K562 (cell line): ENCODE measurements at regions not wholly inside any gene's neighbourhood (a gene's known extent, or its start where the extent isn't known, plus 50 kb on each side); places are given as distances from the start of the nearest gene placed in this dataset.

ENCODE experiments used
- ATAC-seq: fragments of 200-7000 bp; cut with Tn5 transposase; 3 replicates; pipeline ENCODE4 v1.9.1; 2020; ENCODE audit warnings: moderate library complexity
- BruUV-seq: library from RNA; stranded (reverse); fragments of 400-500 nt; replicated peaks from 2 replicates; lab custom pipeline; 2021; lab: Mats Ljungman, UMichigan
- CTCF ChIA-PET: fragments of 300-600 bp; formaldehyde crosslinking; extraction: SDS; loops from one replicate; lab custom pipeline; 2021; ENCODE audit warnings: low intra/inter-chr PET ratio; lab: Yijun Ruan, JAX
- POLR2A ChIA-PET: fragments of 300-600, 350-650 bp; sonication (Branson Sonifier 250); formaldehyde crosslinking; extraction: SDS; loops from one replicate; lab custom pipeline; 2021; ENCODE audit warnings: antibody characterized with exemption, inconsistent platforms; lab: Yijun Ruan, JAX
- DNase-seq, 4 experiments: peaks; one replicate each; pipeline versions ENCODE4 v3.0.0 to v3.0.0-alpha.2; 2011 to 2018; ENCODE audit warnings: low spot score in 3 of 4, mixed read lengths in 3 of 4; ENCODE audit errors: extremely low read depth in 1 of 4
- FAIRE-seq: peaks from 2 replicates; lab custom pipeline; 2011; peaks lifted over from hg19 to GRCh38; lab: Jason Lieb, UNC
- H2AFZ ChIP-seq: 2 replicates; pipeline ENCODE4 v1.6.0; 2011; ENCODE audit warnings: low read depth, low read length, control low read depth, inconsistent platforms
- H3K27ac ChIP-seq: fragments of 200-600 bp; 3 replicates; pipeline ENCODE4 v1.8.0; 2011; ENCODE audit warnings: low read depth, mild to moderate bottlenecking, control low read depth, inconsistent platforms, low read length, moderate library complexity, mixed read lengths; ENCODE audit errors: extremely low read depth
- H3K27me3 ChIP-seq, 2 experiments: fragments of 300-600 bp in 1 of 2; 2 replicates in 1 of 2; 3 replicates in 1 of 2; pipeline versions ENCODE4 v1.6.0 to v1.8.0; 2011; ENCODE audit warnings: inconsistent platforms in 2 of 2, low read length in 2 of 2, mild to moderate bottlenecking in 1 of 2, mixed read lengths in 1 of 2, moderate library complexity in 1 of 2; ENCODE audit not compliant: control insufficient read depth in 2 of 2, insufficient read depth in 2 of 2
- H3K36me3 ChIP-seq: fragments of 300-600 bp; 3 replicates; pipeline ENCODE4 v1.8.0; 2011; ENCODE audit warnings: mild to moderate bottlenecking, low read length, inconsistent platforms; ENCODE audit not compliant: control insufficient read depth, insufficient read depth
- H3K4me1 ChIP-seq, 2 experiments: fragments of 200-600 bp in 1 of 2; replicated peaks in 1 of 2; 2 replicates in 1 of 2; 3 replicates in 1 of 2; pipeline versions ENCODE4 v1.5.1 to v1.8.0; 2011; ENCODE audit warnings: inconsistent platforms in 2 of 2, low read length in 2 of 2, mild to moderate bottlenecking in 1 of 2, mixed read lengths in 1 of 2, moderate library complexity in 1 of 2; ENCODE audit not compliant: control insufficient read depth in 2 of 2, insufficient read depth in 2 of 2
- H3K4me2 ChIP-seq: 2 replicates; pipeline ENCODE4 v1.6.1; 2011; ENCODE audit warnings: low read length, control low read depth, inconsistent platforms, mixed read lengths; ENCODE audit not compliant: insufficient read depth
- H3K4me3 ChIP-seq: fragments of 200-600 bp; sonication (generic), shearing (Covaris generic); 2 replicates; pipeline ENCODE4 v1.5.1; 2016; ENCODE audit warnings: control low read depth, inconsistent platforms
- H3K79me2 ChIP-seq: fragments of 200-600 bp; 3 replicates; pipeline ENCODE4 v1.8.0; 2011; ENCODE audit warnings: low read length, inconsistent platforms; ENCODE audit not compliant: control insufficient read depth, insufficient read depth
- H3K9ac ChIP-seq, 2 experiments: 2 replicates each; pipeline versions ENCODE4 v1.6.0 to v1.6.1; 2011; ENCODE audit warnings: low read depth in 2 of 2, low read length in 2 of 2, control low read depth in 1 of 2, inconsistent platforms in 1 of 2, mild to moderate bottlenecking in 1 of 2, mixed read lengths in 1 of 2; ENCODE audit not compliant: insufficient read depth in 1 of 2
- H3K9me1 ChIP-seq: one replicate; pipeline ENCODE4 v1.6.0; 2011; ENCODE audit warnings: inconsistent platforms, mild to moderate bottlenecking, low read length, moderate library complexity; ENCODE audit not compliant: control insufficient read depth, insufficient read depth
- H3K9me3 ChIP-seq: replicated peaks from 2 replicates; pipeline ENCODE4 v1.5.1; 2011; ENCODE audit warnings: low read depth, low read length, inconsistent platforms; ENCODE audit not compliant: control insufficient read depth, insufficient read depth
- H4K20me1 ChIP-seq: replicated peaks from 2 replicates; pipeline ENCODE4 v1.6.1; 2011; ENCODE audit warnings: low read length, inconsistent platforms, mixed read lengths; ENCODE audit not compliant: control insufficient read depth, insufficient read depth
- FOXJ2 ChIP-seq: fragments of 200-800 bp; sonication (Bioruptor generic); IDR thresholded peaks from 2 replicates; pipeline ENCODE4 v1.6.1; 2016; ENCODE audit warnings: missing genetic modification characterization, missing compliant biosample characterization
- MEIS2 ChIP-seq: fragments of 450-650 bp; IDR thresholded peaks from 2 replicates; pipeline ENCODE4 v1.6.1; 2014; ENCODE audit warnings: mild to moderate bottlenecking; ENCODE audit not compliant: partially characterized antibody
- MYC ChIP-seq, 2 experiments: fragments of 250-450 bp in 1 of 2; sonication (Bioruptor Pico) in 1 of 2; IDR thresholded peaks; 2 replicates each; pipeline versions ENCODE4 v1.5.1 to v1.6.1; 2012 to 2021; ENCODE audit warnings: low read depth in 2 of 2, borderline replicate concordance in 1 of 2, improper control_type of control experiment in 1 of 2, low read length in 1 of 2, mild to moderate bottlenecking in 1 of 2, moderate library complexity in 1 of 2
- NCOA2 ChIP-seq, 2 experiments: fragments of 450-650 bp; IDR thresholded peaks; 2 replicates each; pipeline ENCODE4 v1.6.1; 2018; ENCODE audit warnings: mild to moderate bottlenecking in 2 of 2, moderate library complexity in 1 of 2; ENCODE audit not compliant: partially characterized antibody in 2 of 2
- NRF1 ChIP-seq, 2 experiments: fragments of 450-650 bp; IDR thresholded peaks in 1 of 2; conservative IDR thresholded peaks in 1 of 2; 2 replicates each; pipeline ENCODE4 v1.6.1; 2014; ENCODE audit warnings: mild to moderate bottlenecking in 2 of 2
- POLR2A ChIP-seq: fragments of 450-650 bp; conservative IDR thresholded peaks from 2 replicates; pipeline ENCODE4 v1.6.1; 2016
- POLR2H ChIP-seq: IDR thresholded peaks from 2 replicates; pipeline ENCODE4 v1.6.1; 2016; ENCODE audit warnings: missing genetic modification characterization, low read depth, mild to moderate bottlenecking, control low read depth, missing compliant biosample characterization, moderate library complexity
- SLC30A9 ChIP-seq: fragments of 250-450 bp; sonication (Bioruptor Pico); IDR thresholded peaks from 2 replicates; pipeline ENCODE4 v1.8.0; 2022; ENCODE audit warnings: mild to moderate bottlenecking, moderate library complexity
- SUPT5H ChIP-seq: fragments of 450-650 bp; IDR thresholded peaks from 2 replicates; pipeline ENCODE4 v1.6.1; 2016
- TBP ChIP-seq: optimal IDR thresholded peaks from 2 replicates; pipeline ENCODE3; 2011; ENCODE audit warnings: low read depth, low read length, improper control_type of control experiment
- TEAD1 ChIP-seq, 2 experiments: fragments of 450-650 bp in 1 of 2; sonication (generic) in 1 of 2; formaldehyde crosslinking; IDR thresholded peaks; 2 replicates each; pipeline versions ENCODE4 v1.4.0 to v1.8.0; 2020 to 2022; ENCODE audit warnings: mild to moderate bottlenecking in 2 of 2, missing genetic modification reagents in 1 of 2
- whole genome bisulfite sequencing: fragments of 100-300 bp; shearing (Covaris generic); methylation state at CpG from one replicate; pipeline ENCODE4 v1.1.6; 2016; ENCODE audit warnings: low coverage, mixed read lengths; ENCODE audit not compliant: insufficient coverage; ENCODE audit errors: missing lambda C conversion rate; 5-methylcytosine and 5-hydroxymethylcytosine counted together
- in situ Hi-C: fragments of 300-500 bp; cut with MboI; formaldehyde crosslinking; loops from 4 replicates; pipeline ENCODE4 v1.15.0; 2018; ENCODE audit warnings: inconsistent platforms, mixed read lengths
- intact Hi-C: fragments of 100-400 bp; cut with micrococcal nuclease; formaldehyde crosslinking; loops from 2 replicates; pipeline ENCODE4 v1.14.2; 2022
- TF ChIP-seq, protein P1 (sequence below), 2 experiments: fragments of 450-650 bp in 1 of 2; IDR thresholded peaks; 2 replicates each; pipeline ENCODE4 v1.6.1; 2011 to 2017; ENCODE audit warnings: low read depth in 2 of 2, antibody characterized with exemption in 1 of 2, borderline replicate concordance in 1 of 2, low read length in 1 of 2, mild to moderate bottlenecking in 1 of 2, mixed read lengths in 1 of 2; ENCODE audit not compliant: control insufficient read depth in 1 of 2

DNA sequence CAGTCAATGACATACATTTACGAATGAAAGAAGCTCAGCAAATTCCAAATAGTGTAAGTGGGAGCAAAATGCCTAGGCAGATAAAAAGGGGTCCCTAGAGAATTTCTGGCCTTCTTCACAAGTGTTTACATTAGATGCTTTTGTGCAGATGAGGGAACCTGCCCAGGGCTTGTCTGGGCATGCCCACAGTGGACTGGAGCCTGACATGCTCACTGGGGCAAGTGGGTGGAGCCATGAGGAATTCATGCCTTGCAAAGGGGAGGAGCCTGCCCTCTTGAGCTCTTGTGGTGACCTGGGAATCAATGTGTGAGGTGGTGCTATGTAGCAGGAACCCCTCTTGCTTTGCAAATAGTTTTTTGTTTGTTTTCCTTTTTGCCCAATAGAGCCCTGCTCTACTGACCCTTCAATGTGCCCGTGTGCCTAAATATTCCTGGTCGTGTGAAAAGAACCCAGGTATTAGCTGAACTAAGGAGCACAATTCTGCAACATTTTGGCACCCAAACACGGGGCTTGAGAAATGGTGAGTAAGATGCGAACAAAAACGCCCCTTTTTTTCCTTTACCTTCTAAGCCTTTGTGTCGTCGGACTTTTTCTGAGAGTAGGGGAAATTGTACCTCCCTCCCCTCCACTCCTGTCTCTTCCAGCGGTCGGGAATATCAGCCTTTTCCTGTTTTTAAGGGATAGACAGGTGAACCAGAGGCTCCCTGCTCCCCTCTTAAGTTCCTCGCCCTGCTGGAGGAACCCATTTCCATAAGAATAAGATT, 433.8 kb upstream of the CDH9 start:
- intact Hi-C loops: loop anchor here (2.0 kb wide), 1 partner anchor 255 kb away; no protein-coding TSS in a partner anchor

More for the DNA sequence above, 433.8 kb upstream of the CDH9 start:
- Histone ChIP-seq H3K9me3 (no peaks in the 10 kb centered on the region; the same call in 1 of the 2 replicates), H3K4me2 (peak overlapping the region; percentile 64), H3K27ac (peak overlapping the region; percentile 71; the same call in 2 of the 3 replicates), H3K9ac (peak overlapping the region; percentile 61 to 86; a peak in 3 of 4 replicates), H2AFZ (peak overlapping the region; percentile 60), H3K79me2 (peaks cover 22% of the 10 kb centered on the region), H3K9me1 (no peaks in the 10 kb centered on the region), H4K20me1 (no peaks in the 10 kb centered on the region), H3K27me3 (no peaks in the 10 kb centered on the region), H3K36me3 (peaks cover 8% of the 10 kb centered on the region; the same call in 2 of the 3 replicates), H3K4me1 (no peaks in the 10 kb centered on the region), H3K4me3 (peak overlapping the region; percentile 40)
- DNase-seq (peak; percentile 65 to 89 (median 71)), FAIRE-seq (peak; percentile 94), ATAC-seq (peak; percentile 99)
- BruUV-seq: TSS peak; percentile 62
- WGBS: 5% methylated on average over 9 of the region's 11 CpGs
- CTCF ChIA-PET: no interaction called here
- TF ChIP-seq SUPT5H (peak; percentile 61), FOXJ2 (tag) (peak; percentile 64; the same call in 1 of the 2 replicates), TBP (peak; percentile 27), NCOA2 (IDR thresholded peaks at IDR 0.05; ENCODE audit: partially characterized antibody in 2 of 2) (no peak), POLR2A (peak; percentile 64), MEIS2 (peak; percentile 3), SLC30A9 (CRISPR knock-in tag) (no peak), TEAD1 (CRISPR knock-in tag; IDR thresholded peaks at IDR 0.05) (0 out of 4 replicates have a peak, but pooled peaks of 1 of the 2 experiments have one; percentile 9), NRF1 (conservative IDR thresholded peaks at IDR 0.05 in 1 of 2, IDR thresholded peaks at IDR 0.05 in 1 of 2) (peak; percentile 87 to 89), POLR2H (tag) (0 out of 2 replicates have a peak, but pooled peaks have one; percentile 25), MYC (IDR thresholded peaks at IDR 0.05; ENCODE audit: low read depth, low read length) (0 out of 2 replicates have a peak, but pooled peaks have one; percentile 12), MYC (CRISPR knock-in tag; IDR thresholded peaks at IDR 0.05; ENCODE audit: borderline replicate concordance, low read depth) (no peak)
- TF ChIP-seq, protein P1, sequence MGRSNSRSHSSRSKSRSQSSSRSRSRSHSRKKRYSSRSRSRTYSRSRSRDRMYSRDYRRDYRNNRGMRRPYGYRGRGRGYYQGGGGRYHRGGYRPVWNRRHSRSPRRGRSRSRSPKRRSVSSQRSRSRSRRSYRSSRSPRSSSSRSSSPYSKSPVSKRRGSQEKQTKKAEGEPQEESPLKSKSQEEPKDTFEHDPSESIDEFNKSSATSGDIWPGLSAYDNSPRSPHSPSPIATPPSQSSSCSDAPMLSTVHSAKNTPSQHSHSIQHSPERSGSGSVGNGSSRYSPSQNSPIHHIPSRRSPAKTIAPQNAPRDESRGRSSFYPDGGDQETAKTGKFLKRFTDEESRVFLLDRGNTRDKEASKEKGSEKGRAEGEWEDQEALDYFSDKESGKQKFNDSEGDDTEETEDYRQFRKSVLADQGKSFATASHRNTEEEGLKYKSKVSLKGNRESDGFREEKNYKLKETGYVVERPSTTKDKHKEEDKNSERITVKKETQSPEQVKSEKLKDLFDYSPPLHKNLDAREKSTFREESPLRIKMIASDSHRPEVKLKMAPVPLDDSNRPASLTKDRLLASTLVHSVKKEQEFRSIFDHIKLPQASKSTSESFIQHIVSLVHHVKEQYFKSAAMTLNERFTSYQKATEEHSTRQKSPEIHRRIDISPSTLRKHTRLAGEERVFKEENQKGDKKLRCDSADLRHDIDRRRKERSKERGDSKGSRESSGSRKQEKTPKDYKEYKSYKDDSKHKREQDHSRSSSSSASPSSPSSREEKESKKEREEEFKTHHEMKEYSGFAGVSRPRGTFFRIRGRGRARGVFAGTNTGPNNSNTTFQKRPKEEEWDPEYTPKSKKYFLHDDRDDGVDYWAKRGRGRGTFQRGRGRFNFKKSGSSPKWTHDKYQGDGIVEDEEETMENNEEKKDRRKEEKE (IDR thresholded peaks at IDR 0.05; ENCODE audit: borderline replicate concordance in 1 of 2, control insufficient read depth in 1 of 2, low read depth in 2 of 2, low read length in 1 of 2): no peak
- in situ Hi-C loops: no loop called here
- POLR2A ChIA-PET: interaction anchor here (1.0 to 1.2 kb wide), 2 partner anchors 10 to 12 kb away, joined by 3 read pairs; no protein-coding TSS in a partner anchor
